Calu3 (cell line): ENCODE measurements at regions not wholly inside any gene's neighbourhood (a gene's known extent, or its start where the extent isn't known, plus 50 kb on each side); places are given as distances from the start of the nearest gene placed in this dataset.

Experiments
- BruUV-seq: library from RNA; stranded (reverse); fragments of 400-500 nt; replicated peaks from 2 replicates; lab custom pipeline; 2021; lab: Mats Ljungman, UMichigan
- CTCF ChIA-PET: fragments of 300-600 bp; sonication (Branson Sonifier 250); formaldehyde crosslinking; loops from one replicate; lab custom pipeline; 2022; ENCODE audit warnings: antibody characterized with exemption; lab: Charles Lee
- DNase-seq: peaks from one replicate; pipeline ENCODE4 v3.0.0; 2022
- H3K27ac Mint-ChIP-seq: one replicate; pipeline ENCODE4 v1.8.0; 2022; ENCODE audit warnings: mixed read lengths; ENCODE audit not compliant: unreplicated experiment
- H3K27me3 Mint-ChIP-seq: one replicate; pipeline ENCODE4 v1.8.0; 2022; ENCODE audit warnings: mixed read lengths; ENCODE audit not compliant: unreplicated experiment
- H3K36me3 Mint-ChIP-seq: one replicate; pipeline ENCODE4 v1.8.0; 2022; ENCODE audit warnings: mild to moderate bottlenecking, moderate library complexity, mixed read lengths; ENCODE audit not compliant: insufficient read depth, unreplicated experiment
- H3K4me1 Mint-ChIP-seq: one replicate; pipeline ENCODE4 v1.8.0; 2022; ENCODE audit warnings: mild to moderate bottlenecking, low read depth, mixed read lengths; ENCODE audit not compliant: unreplicated experiment
- H3K4me3 Mint-ChIP-seq: one replicate; pipeline ENCODE4 v1.8.0; 2022; ENCODE audit warnings: mild to moderate bottlenecking, low read depth, moderate library complexity, mixed read lengths; ENCODE audit not compliant: unreplicated experiment
- H3K9me3 Mint-ChIP-seq: one replicate; pipeline ENCODE4 v1.8.0; 2022; ENCODE audit warnings: low read depth, mixed read lengths; ENCODE audit not compliant: unreplicated experiment
- CTCF ChIP-seq: fragments of 200-600 bp; IDR thresholded peaks from one replicate; pipeline ENCODE4 v1.8.0; 2022; ENCODE audit warnings: antibody characterized with exemption; ENCODE audit not compliant: unreplicated experiment
- intact Hi-C: fragments of 100-400 bp; cut with micrococcal nuclease; formaldehyde crosslinking; loops from one replicate; pipeline ENCODE4 v1.10.0; 2022; ENCODE audit not compliant: unreplicated experiment

GRCh38 chr1:164337885-164338284 lies 221.1 kb upstream of the PBX1 start:
- BruUV-seq = no TSS peak
- intact Hi-C loops = loop anchor here (10.0 kb wide), 1 partner anchor 277 kb away; no protein-coding TSS in a partner anchor
- no peak overlapping the region for H3K4me3 Mint-ChIP-seq
- no peak for TF ChIP-seq CTCF
- CTCF ChIA-PET = no interaction called here
- H3K36me3 Mint-ChIP-seq = no peaks in the 10 kb centered on the region
- H3K9me3 Mint-ChIP-seq = peaks cover 6% of the 10 kb centered on the region
- no peak for DNase-seq
- H3K4me1 Mint-ChIP-seq = no peaks in the 10 kb centered on the region
- no peak overlapping the region for H3K27ac Mint-ChIP-seq
- no peaks in the 10 kb centered on the region for H3K27me3 Mint-ChIP-seq

GRCh38 chr1:164343189-164343588 lies 215.8 kb upstream of the PBX1 start:
- Mint-ChIP-seq H3K9me3 (peaks cover 9% of the 10 kb centered on the region), H3K4me1 (no peaks in the 10 kb centered on the region), H3K36me3 (no peaks in the 10 kb centered on the region), H3K27ac (no peak overlapping the region), H3K27me3 (no peaks in the 10 kb centered on the region), H3K4me3 (no peak overlapping the region)
- DNase-seq = no peak
- CTCF ChIA-PET = no interaction called here
- BruUV-seq = no TSS peak
- intact Hi-C loops = no loop called here
- TF ChIP-seq CTCF = no peak

- CTCF ChIA-PET = no interaction called here
- no peaks in the 10 kb centered on the region for H3K27me3 Mint-ChIP-seq
- H3K4me3 Mint-ChIP-seq = no peak overlapping the region
- H3K9me3 Mint-ChIP-seq = peaks cover 7% of the 10 kb centered on the region
- H3K27ac Mint-ChIP-seq = no peak overlapping the region
- no peaks in the 10 kb centered on the region for H3K36me3 Mint-ChIP-seq
- no peak for TF ChIP-seq CTCF
- intact Hi-C loops = no loop called here
- no peak for DNase-seq
- BruUV-seq = no TSS peak
- H3K4me1 Mint-ChIP-seq = no peaks in the 10 kb centered on the region
Observed at GRCh38 chr1:164347980-164348379, 211.0 kb upstream of the PBX1 start.

- BruUV-seq = no TSS peak
- intact Hi-C loops = no loop called here
- TF ChIP-seq CTCF = no peak
- CTCF ChIA-PET = no interaction called here
- no peak overlapping the region for H3K27ac Mint-ChIP-seq
- no peak for DNase-seq
- no peak overlapping the region for H3K4me3 Mint-ChIP-seq
- H3K4me1 Mint-ChIP-seq = no peaks in the 10 kb centered on the region
- H3K27me3 Mint-ChIP-seq = no peaks in the 10 kb centered on the region
- peaks cover 12% of the 10 kb centered on the region for H3K9me3 Mint-ChIP-seq
- H3K36me3 Mint-ChIP-seq = no peaks in the 10 kb centered on the region
Observed at GRCh38 chr1:164356511-164356910, 202.5 kb upstream of the PBX1 start.
